GM12875 (cell line): ENCODE measurements at regions not wholly inside any gene's neighbourhood (a gene's known extent, or its start where the extent isn't known, plus 50 kb on each side); places are given as distances from the start of the nearest gene placed in this dataset.

ENCODE experiments used
- H3K4me3 ChIP-seq: one replicate; pipeline ENCODE4 v1.5.1; 2011; ENCODE audit warnings: low read depth, low read length, control low read depth
- TF ChIP-seq, protein P1 (sequence below): IDR thresholded peaks from 2 replicates; pipeline ENCODE4 v1.5.1; 2011; ENCODE audit warnings: low read depth, mild to moderate bottlenecking, control low read depth, inconsistent platforms, low read length, moderate library complexity, borderline replicate concordance; ENCODE audit not compliant: insufficient read depth

DNA sequence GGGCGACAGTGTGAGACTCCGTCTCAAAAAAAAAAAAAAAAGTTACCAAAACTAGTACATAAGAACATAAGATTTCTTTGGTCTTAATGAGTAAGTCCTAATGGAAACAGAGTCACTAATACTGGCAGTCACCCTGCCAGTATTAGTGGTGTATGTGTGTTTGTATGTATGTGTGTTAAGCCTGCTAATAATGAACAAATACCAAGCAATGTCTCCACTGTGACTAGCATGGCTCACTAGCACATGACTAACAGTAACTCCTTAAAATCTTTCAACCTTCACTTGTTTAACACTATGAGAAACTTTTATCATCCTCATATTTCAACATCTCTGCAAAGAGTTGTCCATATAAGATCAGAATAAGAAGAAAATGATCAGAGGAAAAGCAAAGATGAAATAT, 231.0 kb upstream of the ATP11B start:
- H3K4me3 ChIP-seq = no peak overlapping the region
- TF ChIP-seq, protein P1, sequence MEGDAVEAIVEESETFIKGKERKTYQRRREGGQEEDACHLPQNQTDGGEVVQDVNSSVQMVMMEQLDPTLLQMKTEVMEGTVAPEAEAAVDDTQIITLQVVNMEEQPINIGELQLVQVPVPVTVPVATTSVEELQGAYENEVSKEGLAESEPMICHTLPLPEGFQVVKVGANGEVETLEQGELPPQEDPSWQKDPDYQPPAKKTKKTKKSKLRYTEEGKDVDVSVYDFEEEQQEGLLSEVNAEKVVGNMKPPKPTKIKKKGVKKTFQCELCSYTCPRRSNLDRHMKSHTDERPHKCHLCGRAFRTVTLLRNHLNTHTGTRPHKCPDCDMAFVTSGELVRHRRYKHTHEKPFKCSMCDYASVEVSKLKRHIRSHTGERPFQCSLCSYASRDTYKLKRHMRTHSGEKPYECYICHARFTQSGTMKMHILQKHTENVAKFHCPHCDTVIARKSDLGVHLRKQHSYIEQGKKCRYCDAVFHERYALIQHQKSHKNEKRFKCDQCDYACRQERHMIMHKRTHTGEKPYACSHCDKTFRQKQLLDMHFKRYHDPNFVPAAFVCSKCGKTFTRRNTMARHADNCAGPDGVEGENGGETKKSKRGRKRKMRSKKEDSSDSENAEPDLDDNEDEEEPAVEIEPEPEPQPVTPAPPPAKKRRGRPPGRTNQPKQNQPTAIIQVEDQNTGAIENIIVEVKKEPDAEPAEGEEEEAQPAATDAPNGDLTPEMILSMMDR = no peak

DNA sequence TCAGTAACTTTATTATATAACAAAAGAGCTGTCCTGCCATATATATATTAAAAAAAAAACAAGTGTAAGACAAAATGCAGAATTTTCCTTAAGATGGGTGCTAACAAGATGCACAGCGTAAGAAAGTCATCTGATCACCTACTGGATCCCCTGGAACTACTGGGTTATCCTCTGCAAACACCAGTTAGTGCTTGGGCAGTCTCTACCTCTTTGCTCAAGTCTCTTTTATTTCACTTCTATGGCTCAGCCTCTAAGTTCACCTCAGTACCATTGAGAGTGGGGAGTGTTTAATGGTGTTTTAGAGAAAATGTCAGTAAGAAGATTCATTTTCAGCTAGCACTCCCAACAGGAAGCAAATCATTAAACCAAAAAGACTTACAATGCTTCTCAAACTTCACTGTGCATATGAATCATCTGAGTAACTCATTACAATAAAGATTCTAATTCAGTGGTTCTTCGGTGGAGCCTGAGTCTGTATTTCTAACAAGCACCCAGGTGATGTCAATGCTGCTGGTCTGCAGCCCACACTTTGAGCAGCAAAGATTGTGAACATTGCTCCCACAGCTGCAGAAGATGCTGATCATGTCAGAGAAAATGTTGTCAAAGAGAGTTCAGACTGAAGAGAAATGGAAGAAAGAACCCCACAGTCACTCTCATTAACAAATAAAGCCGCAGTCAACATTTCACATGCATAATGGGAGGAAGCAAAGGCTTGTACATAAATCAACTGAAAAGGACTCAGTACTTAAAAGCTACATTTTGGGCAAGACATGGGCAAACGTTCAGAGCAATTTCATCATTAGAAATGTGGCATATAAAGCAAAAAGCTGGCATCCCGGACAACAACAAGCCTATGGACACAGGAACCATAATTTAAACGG, 227.1 kb upstream of the ATP11B start:
- H3K4me3 ChIP-seq = no peak overlapping the region
- TF ChIP-seq, protein P1 = no peak

DNA sequence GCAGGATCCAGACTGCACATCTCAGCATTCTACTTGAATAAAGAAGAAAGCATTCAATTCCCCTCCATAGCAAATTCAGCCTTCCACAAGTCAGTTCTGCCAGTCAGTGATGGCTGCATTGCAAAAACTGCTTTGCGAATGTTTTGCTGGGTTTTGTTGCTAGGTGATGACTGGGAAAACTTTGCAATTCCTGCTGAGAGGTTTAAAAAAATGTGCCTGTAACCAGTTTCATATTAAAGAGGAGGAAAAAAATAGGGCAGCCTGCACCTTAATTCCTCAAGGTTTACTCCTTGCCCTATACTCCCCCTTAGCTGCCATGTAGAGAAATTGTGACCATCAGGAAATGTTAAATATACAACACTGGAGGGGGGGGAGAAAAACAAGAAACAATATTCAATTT, 225.6 kb upstream of the ATP11B start:
- no peak overlapping the region for H3K4me3 ChIP-seq
- TF ChIP-seq, protein P1 = no peak

DNA sequence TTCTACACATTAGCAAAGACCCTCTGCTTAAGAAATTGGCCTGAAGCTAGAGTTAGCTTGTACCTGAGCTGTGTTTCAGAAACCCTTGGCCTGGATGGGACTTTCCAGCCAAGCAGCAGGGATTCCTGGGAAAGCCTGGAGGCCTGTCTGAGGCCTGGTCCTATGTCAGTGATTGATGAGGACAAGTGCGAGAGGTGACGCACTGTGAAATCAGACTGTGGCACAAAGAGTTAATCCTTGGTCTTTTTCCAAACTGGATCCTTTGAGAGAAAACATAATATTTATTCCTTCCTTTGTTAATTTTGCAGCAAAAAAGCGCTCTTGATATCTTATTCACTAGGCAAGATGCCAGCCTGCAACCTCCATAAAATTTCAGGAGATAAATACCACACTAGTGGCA, 225.0 kb upstream of the ATP11B start:
- no peak overlapping the region for H3K4me3 ChIP-seq
- TF ChIP-seq, protein P1 = no peak

DNA sequence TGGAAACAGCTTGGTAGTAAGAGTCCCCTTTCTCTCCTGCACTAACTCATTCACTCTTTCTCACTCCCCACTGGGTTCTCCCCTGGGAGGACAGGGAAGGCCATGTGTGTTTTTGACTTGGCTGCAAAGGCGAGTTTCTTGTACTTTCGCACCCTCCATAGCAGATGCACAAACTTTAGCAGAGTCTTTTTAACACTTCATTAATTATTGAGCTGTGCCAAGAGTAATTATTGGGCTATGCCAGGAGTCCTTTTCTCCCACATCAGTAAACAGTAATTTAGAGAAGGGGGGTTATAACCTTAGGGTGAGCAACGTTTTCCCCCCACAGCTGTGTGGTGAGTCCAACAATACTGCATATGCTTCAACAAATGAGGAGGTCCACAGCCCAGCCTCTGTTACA, 224.4 kb upstream of the ATP11B start:
- TF ChIP-seq, protein P1 = no peak
- no peak overlapping the region for H3K4me3 ChIP-seq

DNA sequence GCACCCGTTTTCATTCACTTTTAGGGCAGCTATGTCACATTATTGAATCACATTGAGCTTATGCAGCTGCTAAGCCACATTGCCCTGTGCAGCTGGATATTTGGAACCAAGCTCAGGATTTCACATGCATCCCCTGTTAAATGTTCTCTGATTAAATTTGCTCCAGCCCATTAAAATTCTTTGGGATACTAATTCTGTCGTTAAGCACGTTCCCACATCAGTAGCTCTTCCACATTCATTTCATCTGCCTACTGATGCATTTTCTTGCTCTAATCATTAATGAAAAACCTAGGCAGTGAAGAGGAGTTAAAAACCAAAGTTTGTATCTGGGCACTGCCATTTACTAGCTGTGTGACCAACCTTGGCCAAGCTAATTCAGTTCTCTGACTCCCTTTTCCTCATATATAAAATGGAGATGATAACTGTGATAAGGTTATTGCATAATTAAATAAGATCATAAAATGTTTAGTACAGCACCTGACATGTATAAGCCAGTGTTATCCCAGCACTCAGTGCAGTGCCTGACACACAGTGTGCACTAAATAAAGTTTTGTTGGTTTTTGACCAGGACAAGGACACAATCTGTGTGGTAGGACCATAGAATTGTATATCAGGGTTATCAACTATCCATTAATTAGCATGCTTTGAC, 222.2 kb upstream of the ATP11B start:
- no peak overlapping the region for H3K4me3 ChIP-seq
- TF ChIP-seq, protein P1 = no peak

DNA sequence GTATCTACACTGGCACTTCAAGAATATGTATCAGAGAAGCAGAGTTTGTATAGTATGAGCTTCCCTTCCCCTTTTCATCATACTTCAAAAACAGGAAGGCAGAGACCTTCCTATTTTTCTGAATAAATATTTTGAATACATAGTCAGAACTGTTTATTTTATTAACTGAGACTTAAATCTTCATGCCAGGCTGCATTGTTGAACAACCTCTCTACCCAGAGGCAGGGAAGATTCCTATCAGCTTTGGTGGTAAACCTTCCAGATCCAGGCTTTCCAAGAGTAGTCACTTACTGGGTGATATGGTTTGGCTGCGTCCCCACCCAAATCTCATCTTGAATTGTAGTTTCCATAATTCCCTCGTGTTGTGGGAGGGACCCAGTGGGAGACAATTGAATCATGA, 217.4 kb upstream of the ATP11B start:
- TF ChIP-seq, protein P1 = no peak
- H3K4me3 ChIP-seq = no peak overlapping the region
